Central memory CD8-positive, alpha-beta T cell (primary cell): ENCODE measurements at regions not wholly inside any gene's neighbourhood (a gene's known extent, or its start where the extent isn't known, plus 50 kb on each side); places are given as distances from the start of the nearest gene placed in this dataset.
"Not testable (repeated sequence)": the region's sequence is repeated elsewhere in the genome, so short reads cannot be mapped to it uniquely, and the experiment has no call there.

Experiments used
- ATAC-seq: fragments of 150-1000 bp; cut with Tn5 transposase; replicated peaks from 2 replicates; pipeline ENCODE4 v1.10.0; 2022; ENCODE audit warnings: mild to moderate bottlenecking, moderate FRiP score, moderate number of reproducible peaks; ENCODE audit not compliant: poor library complexity, severe bottlenecking; ENCODE audit errors: extremely low read depth
- DNase-seq, 2 donors: peaks; one replicate each; pipeline ENCODE4 v3.0.0; 2021; ENCODE audit warnings: low spot score in 2 of 2
- H3K27ac Mint-ChIP-seq: one replicate; pipeline ENCODE4 v1.8.0; 2022; ENCODE audit warnings: low read depth, mild to moderate bottlenecking, moderate library complexity, mixed read lengths
- H3K27me3 Mint-ChIP-seq: one replicate; pipeline ENCODE4 v1.8.0; 2022; ENCODE audit warnings: mixed read lengths
- H3K36me3 Mint-ChIP-seq: one replicate; pipeline ENCODE4 v1.8.0; 2022; ENCODE audit warnings: mild to moderate bottlenecking, moderate library complexity, mixed read lengths; ENCODE audit not compliant: insufficient read depth
- H3K4me1 Mint-ChIP-seq: one replicate; pipeline ENCODE4 v1.8.0; 2022; ENCODE audit warnings: mixed read lengths
- H3K4me3 Mint-ChIP-seq: one replicate; pipeline ENCODE4 v1.8.0; 2022; ENCODE audit warnings: mild to moderate bottlenecking, moderate library complexity, mixed read lengths
- H3K9me3 Mint-ChIP-seq: one replicate; pipeline ENCODE4 v1.8.0; 2022; ENCODE audit warnings: mixed read lengths

DNA sequence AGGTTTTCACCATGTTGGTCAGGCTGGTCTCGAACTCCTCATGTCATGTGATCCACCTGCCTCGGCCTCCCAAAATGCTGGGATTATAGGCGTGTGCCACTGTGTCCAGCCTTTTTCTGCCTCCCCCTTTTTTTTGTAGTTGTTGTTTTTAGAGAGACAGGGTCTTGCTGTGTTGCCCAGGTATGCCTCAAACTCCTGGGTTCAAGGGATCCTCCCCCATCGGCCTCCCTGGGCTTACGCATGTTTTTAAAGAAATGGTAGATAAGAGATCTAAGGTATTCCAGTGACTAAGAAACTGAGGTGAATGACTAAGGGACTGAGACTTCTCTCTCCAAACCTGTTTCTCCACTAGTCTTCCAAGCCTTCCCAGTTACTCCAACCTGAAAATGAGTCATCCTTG lies 4781.6 kb upstream of the OR11H1 start:
- not testable (repeated sequence) for H3K27ac Mint-ChIP-seq, H3K4me1 Mint-ChIP-seq, H3K36me3 Mint-ChIP-seq, H3K4me3 Mint-ChIP-seq, ATAC-seq, H3K27me3 Mint-ChIP-seq, DNase-seq
- peaks cover 30% of the 10 kb centered on the region for H3K9me3 Mint-ChIP-seq

DNA sequence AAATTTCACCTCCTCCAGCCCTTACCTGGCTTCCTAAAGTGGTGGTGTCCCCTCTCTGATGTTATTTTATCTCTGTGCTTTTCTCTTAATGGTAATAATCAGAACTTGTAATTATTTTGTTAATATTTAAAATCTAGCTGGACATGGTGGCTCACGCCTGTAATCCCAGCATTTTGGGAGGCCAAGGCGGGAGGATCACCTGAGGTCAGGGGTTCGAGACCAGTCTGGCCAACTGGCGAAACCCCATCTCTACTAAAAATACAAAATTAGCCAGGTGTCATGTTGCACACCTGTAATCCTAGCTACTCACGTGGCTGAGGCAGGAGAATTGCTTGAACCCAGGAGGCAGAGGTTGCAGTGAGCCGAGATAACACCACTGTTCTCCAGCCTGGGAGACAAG lies 4780.8 kb upstream of the OR11H1 start:
- H3K4me1 Mint-ChIP-seq, H3K27me3 Mint-ChIP-seq, DNase-seq, ATAC-seq, H3K27ac Mint-ChIP-seq, H3K4me3 Mint-ChIP-seq, H3K36me3 Mint-ChIP-seq: not testable (repeated sequence)
- peaks cover 30% of the 10 kb centered on the region for H3K9me3 Mint-ChIP-seq

DNA sequence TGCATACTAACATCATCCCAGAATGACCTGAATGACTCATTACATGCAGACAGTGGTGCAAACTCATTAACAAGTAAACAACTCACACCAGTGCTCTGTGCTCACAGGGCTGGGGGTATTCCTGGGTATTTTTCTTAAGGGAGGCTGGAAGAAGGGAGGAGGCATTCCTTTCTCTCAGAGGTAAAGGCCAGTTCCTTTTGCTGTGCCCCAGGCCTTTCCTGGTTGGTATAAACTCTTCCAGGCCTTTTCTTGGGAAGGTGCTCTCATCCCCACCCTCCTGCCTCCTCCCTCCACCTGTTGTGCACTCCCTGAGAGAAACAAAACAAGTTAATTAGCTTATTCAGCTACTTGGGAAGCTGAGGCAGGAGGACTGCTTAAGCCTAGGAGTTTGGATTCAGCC lies 4779.2 kb upstream of the OR11H1 start:
- not testable (repeated sequence) for ATAC-seq, H3K4me3 Mint-ChIP-seq, H3K27ac Mint-ChIP-seq, H3K36me3 Mint-ChIP-seq, H3K27me3 Mint-ChIP-seq, DNase-seq, H3K4me1 Mint-ChIP-seq
- peaks cover 25% of the 10 kb centered on the region for H3K9me3 Mint-ChIP-seq

DNA sequence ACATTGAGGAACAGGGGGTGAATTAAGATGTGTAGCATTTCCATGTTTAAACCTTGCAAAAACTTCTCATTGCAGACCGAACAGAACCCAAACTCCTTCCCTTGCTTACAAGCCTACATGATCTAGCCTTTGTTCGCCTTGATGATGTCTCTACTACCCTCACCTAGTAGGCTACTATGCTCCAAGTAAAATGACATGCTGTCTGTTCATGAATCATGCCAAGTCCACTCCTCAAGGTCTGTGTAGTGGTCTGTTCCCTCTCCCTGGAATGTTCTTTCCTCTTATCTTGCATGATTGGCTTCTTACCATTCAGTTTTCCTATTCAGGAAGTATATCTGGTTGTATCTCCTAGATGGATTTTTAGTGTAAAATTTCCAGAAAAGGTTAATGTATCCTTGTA lies 4778.6 kb upstream of the OR11H1 start:
- H3K27ac Mint-ChIP-seq, H3K36me3 Mint-ChIP-seq, H3K4me1 Mint-ChIP-seq, H3K4me3 Mint-ChIP-seq, DNase-seq, H3K27me3 Mint-ChIP-seq: not testable (repeated sequence)
- peaks cover 26% of the 10 kb centered on the region for H3K9me3 Mint-ChIP-seq
- peak; percentile 25 for ATAC-seq

DNA sequence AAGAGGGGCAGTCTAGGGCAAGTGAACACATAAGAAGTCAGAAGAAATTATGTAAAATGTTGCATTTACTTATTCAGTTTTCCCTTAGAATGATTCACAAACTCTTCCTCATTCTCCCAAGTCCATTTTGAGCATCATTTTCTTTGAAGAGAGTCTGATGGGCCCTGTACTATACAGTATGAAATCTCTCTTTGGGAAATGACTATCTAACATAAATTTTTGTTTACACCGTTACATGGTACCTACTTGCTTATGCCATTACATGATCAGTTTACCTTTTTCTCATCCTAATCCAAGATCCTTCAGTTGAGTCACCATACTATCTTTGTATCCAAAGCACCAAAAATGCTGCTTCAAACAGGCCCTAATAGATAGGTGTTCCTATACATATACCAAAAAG lies 4774.4 kb upstream of the OR11H1 start:
- not testable (repeated sequence) for DNase-seq, H3K27ac Mint-ChIP-seq, H3K4me3 Mint-ChIP-seq, H3K4me1 Mint-ChIP-seq, H3K36me3 Mint-ChIP-seq, ATAC-seq, H3K27me3 Mint-ChIP-seq
- H3K9me3 Mint-ChIP-seq, result peaks cover 33% of the 10 kb centered on the region

DNA sequence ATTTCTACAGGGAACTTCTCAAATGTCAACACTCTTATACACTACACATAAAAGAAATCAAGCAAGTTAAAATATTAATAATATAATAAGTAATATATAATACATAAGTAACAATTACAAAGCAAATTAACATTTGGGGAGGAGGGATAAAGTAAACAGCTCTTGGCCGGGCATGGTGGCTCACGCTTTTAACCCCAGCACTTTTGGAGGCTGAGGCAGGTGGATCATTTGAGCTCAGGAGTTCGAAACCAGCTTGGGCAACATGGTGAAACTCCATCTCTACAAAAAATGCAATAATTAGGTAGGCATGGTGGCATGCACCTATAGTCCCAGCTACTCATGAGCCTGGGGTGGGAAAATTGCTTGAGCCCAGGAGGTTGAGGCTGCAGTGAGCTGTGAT lies 4772.6 kb upstream of the OR11H1 start:
- not testable (repeated sequence) for H3K4me1 Mint-ChIP-seq, H3K27ac Mint-ChIP-seq, ATAC-seq, H3K27me3 Mint-ChIP-seq, H3K36me3 Mint-ChIP-seq, H3K4me3 Mint-ChIP-seq, DNase-seq
- H3K9me3 Mint-ChIP-seq, result peaks cover 24% of the 10 kb centered on the region

DNA sequence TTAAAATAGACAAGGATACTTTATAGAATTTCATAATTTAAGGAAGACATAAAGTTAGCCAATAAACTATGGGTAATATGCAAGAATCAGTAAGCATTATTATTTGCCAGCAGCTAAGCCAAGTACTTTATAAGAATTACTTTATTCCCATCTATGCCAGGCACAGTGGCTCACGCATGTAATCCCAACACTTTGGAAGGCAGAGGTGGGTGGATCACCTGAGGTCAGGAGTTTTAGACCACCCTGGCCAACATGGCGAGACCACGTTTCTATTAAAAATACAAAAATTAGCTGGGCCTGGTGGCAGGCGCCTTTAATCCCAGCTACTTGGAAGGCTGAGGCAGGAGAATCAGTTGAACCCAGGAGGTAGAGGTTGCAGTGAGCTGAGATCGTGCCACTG lies 4767.6 kb upstream of the OR11H1 start:
- not testable (repeated sequence) for H3K36me3 Mint-ChIP-seq, H3K27me3 Mint-ChIP-seq, DNase-seq, H3K4me1 Mint-ChIP-seq, H3K27ac Mint-ChIP-seq, ATAC-seq, H3K4me3 Mint-ChIP-seq
- peaks cover 13% of the 10 kb centered on the region for H3K9me3 Mint-ChIP-seq

DNA sequence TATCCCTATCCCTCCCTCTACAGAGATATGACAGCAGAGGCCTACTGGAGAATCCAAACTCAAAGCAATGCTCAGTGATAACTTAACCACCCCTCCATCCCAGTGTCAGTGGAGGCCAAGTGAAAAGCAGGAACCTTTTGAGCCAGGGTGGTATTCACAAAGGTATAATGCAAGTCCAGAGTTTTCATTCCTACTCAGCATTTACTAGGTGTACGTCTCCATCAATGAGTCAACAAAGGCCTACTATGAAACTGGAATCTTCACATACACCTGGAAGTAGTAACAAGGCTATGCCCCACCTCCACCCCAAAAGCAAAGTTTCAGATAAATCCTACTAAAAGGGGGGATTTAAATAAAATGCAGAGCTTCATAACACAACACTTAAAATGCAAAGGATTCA lies 4761.7 kb upstream of the OR11H1 start:
- not testable (repeated sequence) for H3K4me1 Mint-ChIP-seq, DNase-seq, H3K27ac Mint-ChIP-seq, H3K4me3 Mint-ChIP-seq, H3K27me3 Mint-ChIP-seq, H3K36me3 Mint-ChIP-seq
- ATAC-seq, result peak; percentile 17
- H3K9me3 Mint-ChIP-seq, result peaks cover 18% of the 10 kb centered on the region

DNA sequence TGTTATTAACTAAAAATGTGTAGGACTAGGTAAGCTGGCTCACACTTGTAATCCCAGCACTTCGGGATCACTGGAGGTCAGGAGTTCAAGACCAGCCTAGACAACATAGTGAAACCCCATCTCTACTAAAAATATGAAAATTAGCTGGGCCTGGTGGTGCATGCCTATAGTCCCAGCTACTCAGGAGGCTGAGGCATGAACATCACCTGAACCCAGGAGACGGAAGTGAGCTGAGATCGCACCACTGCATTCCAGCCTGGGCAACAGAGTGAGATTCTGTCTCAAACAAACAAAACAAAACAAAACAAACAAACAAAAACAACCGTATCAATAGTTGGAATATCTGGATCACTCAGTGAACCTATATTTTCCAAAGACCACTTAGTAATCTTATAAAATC lies 4759.1 kb upstream of the OR11H1 start:
- H3K4me1 Mint-ChIP-seq, H3K4me3 Mint-ChIP-seq, H3K27me3 Mint-ChIP-seq, DNase-seq, H3K36me3 Mint-ChIP-seq, ATAC-seq, H3K27ac Mint-ChIP-seq: not testable (repeated sequence)
- H3K9me3 Mint-ChIP-seq, result peaks cover 23% of the 10 kb centered on the region

DNA sequence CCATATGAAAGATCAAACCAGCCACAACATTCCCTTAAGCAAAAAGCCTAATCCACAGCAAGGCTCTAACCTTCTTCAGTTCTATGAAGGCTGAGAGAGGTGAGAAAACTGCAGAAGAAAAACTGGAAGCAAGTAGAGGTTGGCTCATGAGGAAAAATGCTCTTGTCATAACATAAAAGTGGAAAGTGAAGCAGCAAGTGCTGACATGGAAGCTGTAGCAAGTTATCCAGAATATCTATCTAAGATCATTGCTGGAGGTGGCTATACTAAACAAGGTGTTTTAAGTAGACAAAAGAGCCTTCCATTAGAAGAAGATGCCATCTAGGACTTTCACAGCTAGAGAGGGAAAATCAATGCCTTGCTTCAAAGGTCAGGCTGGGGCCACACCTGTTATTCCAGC lies 4756.2 kb upstream of the OR11H1 start:
- H3K27me3 Mint-ChIP-seq, H3K4me1 Mint-ChIP-seq, DNase-seq, H3K4me3 Mint-ChIP-seq, H3K27ac Mint-ChIP-seq, ATAC-seq, H3K36me3 Mint-ChIP-seq: not testable (repeated sequence)
- peaks cover 18% of the 10 kb centered on the region for H3K9me3 Mint-ChIP-seq

DNA sequence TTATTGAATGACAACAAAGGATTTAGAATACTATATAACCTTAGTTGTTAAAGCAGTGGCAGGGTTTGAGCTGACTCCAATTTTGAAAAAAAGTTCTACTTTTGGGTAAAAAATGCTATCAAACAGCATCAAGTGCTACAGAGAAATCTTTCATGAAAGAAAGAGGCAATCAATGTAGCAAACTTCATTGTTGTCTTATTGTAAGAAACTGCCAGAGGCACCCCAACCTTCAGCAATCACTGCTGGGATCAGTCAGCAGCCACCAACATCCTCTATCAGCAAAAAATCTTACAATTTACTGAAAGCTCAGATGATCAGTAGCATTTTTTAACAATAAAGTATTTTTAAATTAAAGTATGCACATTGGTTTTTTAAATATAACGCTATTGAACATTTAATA lies 4754.7 kb upstream of the OR11H1 start:
- H3K9me3 Mint-ChIP-seq, result peaks cover 11% of the 10 kb centered on the region
- H3K36me3 Mint-ChIP-seq, H3K4me1 Mint-ChIP-seq, H3K27ac Mint-ChIP-seq, DNase-seq, ATAC-seq, H3K4me3 Mint-ChIP-seq, H3K27me3 Mint-ChIP-seq: not testable (repeated sequence)

DNA sequence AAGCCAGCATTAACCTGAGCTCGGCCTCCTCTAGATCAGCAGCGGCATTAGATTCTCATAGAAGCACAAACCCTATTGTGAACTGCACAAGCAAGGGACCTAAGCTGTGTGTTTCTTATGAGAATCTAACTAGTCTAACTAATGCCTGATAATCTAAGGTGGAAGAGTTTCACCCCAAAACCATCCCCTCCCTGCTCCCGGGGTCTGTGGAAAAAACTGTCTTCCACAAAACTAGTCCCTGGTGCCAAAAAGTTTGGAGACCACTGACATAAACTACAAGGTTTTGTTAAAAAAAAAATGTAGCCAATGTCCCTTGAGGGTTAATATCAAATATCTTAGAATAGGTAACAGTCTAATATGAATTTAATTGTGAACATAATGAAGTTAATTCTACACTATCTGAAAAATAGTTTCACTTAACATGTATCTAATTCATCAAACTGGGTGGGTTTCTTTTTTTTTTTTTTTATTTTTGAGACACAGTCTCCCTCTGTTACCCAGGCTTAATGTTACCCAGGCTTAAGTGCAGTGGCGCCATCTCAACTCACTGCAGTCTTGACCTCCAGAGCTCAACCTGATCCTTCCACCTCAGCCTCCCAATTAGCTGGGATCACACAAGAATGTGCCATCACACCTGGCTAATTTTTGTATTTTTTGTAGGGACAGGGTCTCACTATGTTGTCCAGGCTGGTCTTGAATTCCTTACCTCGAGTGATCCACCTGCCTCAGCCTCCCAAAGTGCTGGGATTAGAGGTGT lies 4752.2 kb upstream of the OR11H1 start:
- not testable (repeated sequence) for H3K27me3 Mint-ChIP-seq, H3K4me3 Mint-ChIP-seq, H3K27ac Mint-ChIP-seq, DNase-seq, H3K4me1 Mint-ChIP-seq, H3K36me3 Mint-ChIP-seq, ATAC-seq
- H3K9me3 Mint-ChIP-seq, result peaks cover 17% of the 10 kb centered on the region

DNA sequence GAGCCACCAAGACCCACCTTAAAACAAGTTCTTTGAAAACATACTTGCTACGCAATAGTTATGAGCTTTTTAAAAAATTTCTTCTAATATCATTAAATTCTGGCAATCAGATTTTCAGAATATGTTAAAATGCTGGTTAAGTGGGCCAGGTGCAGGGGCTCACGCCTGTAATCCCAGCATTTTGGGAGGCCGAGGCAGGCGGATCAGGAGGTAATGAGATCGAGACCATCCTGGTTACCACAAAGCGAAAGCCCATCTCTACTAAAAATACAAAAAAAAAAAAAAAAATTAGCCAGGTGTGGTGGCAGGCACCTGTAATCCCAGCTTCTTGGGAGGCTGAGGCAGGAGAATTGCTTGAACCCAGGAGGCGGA lies 4751.6 kb upstream of the OR11H1 start:
- DNase-seq, H3K36me3 Mint-ChIP-seq, ATAC-seq, H3K27ac Mint-ChIP-seq, H3K4me1 Mint-ChIP-seq, H3K27me3 Mint-ChIP-seq, H3K4me3 Mint-ChIP-seq: not testable (repeated sequence)
- H3K9me3 Mint-ChIP-seq, result peaks cover 17% of the 10 kb centered on the region
